Glomerular endothelial cell (primary cell): ENCODE measurements at regions not wholly inside any gene's neighbourhood (a gene's known extent, or its start where the extent isn't known, plus 50 kb on each side); places are given as distances from the start of the nearest gene placed in this dataset.

ENCODE experiments used
- DNase-seq: peaks from one replicate; pipeline ENCODE4 v3.0.0-alpha.2; 2011; ENCODE audit warnings: low read depth, low spot score; ENCODE audit errors: extremely low read depth

DNA sequence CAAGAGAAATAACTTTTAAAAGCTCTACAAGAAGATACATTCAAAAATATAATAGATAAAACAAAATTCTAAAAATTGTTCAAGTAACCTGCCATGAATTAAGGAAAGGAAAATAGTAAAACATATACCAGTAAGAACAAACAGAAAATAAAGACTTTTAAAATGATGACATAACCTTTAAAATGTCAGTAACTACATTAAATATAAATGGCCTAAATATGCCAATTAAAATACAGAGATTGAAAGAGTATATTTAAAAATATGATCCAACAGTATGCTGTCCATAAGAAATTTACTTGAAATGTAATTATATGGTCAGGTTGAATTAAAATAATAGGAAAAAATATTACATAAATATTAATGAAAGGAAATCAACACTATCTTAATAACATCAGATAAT lies 911.7 kb upstream of the POU3F3 start:
- DNase-seq, result no peak

DNA sequence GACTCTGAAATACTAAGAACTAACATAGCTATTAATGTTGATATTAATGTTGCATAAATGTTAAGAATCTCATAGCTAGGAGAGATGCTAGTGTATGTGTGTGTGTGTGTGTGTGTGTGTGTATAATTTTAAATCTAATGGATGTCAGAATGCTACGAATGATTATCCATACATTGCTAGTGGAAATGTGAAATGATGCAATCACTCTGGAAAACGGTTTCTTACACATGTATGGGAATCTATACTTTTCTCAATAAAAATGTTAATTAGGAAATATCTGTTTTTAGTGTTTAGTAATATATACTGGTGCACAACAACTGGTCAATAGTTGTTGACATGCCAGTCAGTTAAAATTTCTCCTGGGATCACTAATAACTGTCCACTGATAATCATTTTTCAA lies 908.8 kb upstream of the POU3F3 start:
- DNase-seq, result no peak

DNA sequence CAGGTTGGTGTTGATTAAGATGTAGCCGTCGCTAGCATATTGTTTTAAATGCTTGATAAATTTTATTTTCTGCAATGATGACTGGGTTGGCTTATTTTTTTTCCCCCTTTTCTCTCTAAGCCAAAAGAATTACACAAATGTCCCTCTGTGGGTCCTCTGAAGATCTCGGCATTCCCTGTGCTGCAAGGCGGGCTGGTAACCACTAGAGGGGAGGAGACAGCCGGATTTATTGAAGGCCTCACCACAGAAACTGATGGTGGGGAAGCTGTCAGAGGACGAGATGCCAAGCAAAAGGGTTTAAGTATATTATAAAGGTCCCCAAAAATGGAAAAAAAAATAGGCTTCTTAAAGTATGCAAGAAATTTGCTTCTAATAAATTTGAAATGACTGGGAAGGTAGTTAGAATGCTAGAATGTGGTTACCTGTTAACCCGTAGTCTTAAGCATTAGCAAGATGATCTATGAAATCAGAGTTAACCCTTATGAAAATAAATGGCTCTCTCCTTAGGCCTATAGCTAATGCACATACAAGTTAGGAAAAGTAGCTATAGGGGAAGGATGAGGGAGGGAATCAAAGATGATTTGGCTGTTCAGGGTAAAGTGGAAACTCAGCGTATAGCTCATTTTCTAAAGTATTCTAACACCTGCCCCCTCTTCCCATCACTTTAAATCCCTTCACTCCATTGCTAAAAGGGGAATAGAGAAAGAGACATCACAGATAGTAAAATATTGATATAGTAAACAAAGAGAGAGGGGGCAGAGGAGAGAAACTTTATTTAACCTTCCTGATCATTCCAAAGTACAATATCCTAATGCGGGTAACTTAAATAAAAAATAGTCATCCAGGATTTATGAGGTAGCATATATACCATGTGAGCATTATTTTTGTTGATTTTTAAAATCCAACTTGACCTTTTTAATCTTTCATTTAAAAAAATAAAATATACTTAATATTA lies 894.5 kb upstream of the POU3F3 start:
- DNase-seq, result no peak

DNA sequence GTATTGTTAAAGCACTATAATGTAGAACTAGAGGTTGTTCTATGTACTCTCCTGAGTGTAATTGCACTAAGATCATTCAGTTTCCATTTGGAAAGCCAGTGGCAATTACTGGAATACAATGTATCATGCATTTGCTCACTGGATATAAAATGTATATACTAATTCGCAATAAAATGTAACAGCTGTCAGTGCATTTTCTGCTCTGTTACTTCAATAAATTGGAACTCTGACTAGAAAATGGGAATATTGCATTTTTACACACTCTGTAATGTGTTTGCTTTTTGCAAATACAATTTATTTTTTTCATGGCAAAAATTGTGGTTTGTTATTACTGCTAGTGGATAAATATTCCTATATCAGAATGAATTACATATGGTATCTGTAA lies 893.8 kb upstream of the POU3F3 start:
- DNase-seq, result no peak

DNA sequence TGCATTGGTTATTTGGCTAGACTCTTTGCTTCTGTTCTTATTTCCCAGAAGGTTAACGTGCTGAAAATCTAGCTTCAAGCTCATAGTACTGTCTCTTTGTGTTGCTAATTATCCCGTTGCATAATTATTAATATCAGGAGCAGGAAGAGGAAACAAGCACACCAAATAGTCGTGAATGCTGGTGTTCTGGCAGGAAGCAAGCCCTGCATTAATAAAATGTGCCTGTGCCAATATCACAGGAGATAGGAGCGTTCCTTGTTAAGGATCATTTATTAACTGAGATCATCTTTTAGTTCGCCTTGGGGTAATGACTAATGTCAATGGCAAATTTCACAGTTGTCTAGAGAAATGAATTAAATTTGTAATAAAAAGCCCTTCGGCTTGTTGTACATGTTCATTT lies 893.0 kb upstream of the POU3F3 start:
- no peak for DNase-seq

DNA sequence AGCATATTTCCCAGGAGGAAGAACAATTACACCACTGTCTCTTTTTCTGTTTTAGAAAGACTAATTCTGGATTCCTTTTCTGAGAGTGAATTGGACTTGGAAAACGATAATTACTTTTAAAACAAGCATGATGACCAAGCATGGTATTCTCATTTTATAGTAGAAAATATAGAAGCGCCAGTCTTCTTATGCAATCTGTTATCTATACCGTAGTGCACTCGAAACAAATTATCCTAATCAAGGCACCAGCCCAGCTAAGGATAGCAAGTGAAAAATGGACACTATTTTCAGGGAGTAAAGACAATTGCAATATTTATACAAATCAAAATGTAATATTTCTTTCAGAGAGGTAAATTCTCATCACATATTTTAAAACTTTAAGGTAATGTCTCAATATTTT lies 892.1 kb upstream of the POU3F3 start:
- no peak for DNase-seq

DNA sequence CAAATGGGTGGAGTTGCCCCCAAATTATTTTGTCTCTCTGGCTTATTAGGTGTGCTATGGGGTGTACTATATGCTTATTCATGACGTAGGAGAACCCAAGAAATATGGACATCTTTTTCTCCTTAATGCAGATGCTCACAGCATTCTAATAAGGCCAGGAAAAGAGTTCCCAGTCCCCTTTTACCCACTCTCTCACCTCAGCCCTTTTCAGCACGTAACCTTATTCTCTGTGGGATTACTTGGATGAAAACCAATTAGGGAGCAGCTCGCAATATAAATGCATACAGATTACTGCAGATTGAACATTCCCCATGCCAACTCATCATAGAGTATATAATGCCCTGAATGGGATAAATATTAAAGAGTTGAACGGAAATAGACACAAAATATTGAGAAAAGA lies 891.2 kb upstream of the POU3F3 start:
- no peak for DNase-seq

DNA sequence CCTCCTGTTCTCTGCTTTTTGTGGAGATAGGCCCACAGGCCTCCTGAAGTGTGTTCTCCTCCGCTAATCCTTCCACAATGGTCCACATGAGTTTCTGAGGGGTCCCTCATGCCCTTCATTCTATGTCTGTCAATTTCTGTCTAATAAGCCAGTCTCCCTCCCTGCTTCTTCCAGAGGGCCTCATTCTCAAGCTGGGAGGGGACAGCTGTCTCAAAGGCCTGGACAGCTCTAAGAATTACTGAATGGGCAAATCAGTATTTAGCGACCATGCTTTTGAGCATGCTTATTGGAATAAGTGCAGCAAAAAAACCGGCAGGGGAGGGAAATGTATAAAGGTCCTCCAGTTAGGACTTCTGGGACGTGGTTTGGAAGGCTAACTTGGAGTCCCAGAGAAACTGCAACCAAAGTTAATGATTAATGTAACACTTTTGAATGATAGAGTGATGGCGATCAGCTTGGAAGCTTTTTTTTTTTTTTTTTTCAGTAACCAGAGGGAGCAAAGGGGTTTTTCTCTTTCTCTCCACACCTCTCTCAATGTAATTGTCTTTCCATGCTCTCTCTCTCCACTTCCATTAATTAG lies 890.7 kb upstream of the POU3F3 start:
- DNase-seq, result no peak

DNA sequence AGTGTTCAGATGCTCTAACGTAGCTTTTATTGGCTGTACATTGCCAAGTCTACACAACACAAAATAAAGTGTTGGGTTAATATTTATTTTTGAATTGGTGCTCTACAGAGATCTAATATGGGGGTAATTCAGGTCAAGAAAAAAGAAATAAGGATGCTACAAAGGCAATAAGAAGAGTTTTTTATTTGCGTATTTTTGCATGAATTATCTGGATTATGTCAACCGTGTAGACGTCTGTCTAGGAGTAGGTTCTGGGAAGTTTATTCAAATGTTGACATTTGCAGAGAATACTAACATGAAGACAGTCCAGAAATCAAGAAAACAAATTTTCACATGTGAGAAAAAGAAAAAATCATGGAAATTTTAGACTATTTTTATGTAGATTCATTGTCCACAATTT lies 876.7 kb upstream of the POU3F3 start:
- DNase-seq, result no peak

DNA sequence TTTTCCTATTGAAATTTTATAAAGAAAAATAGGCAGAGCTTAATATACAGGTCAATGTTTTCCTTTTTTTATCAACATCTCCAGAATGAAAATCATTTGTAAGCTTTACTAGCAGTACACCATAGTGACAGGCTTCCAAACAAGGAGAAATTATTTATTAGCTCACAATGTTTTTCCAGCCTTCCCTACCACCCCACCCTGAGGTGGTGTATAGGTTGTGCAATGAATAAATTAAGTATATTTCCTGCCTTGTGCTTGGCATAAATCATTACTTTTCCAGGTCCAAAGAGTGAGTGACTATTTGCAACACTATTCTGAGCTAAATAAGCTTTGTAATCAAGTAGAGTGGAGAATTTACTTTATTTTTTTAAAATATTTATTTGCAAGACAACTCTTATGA lies 876.2 kb upstream of the POU3F3 start:
- DNase-seq, result no peak

DNA sequence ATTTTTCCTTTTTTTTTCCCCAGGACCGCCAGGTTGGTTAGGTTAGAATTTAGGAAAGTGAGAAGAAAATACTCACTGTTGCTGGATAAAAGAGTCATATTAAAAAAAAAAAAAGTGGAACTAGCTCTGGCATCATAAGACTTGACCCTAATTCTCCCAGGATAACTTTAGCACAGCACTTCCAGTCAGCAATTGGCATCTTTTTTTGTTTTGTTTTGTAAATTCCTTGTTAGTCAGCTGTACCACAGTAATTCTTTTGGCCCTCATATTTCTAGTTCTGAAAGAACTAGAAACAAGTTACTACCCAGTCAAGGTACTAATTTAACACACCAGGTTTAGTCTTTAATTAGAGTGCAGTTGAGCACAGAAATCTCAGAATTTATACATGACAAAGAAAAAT lies 873.5 kb upstream of the POU3F3 start:
- DNase-seq, result no peak

DNA sequence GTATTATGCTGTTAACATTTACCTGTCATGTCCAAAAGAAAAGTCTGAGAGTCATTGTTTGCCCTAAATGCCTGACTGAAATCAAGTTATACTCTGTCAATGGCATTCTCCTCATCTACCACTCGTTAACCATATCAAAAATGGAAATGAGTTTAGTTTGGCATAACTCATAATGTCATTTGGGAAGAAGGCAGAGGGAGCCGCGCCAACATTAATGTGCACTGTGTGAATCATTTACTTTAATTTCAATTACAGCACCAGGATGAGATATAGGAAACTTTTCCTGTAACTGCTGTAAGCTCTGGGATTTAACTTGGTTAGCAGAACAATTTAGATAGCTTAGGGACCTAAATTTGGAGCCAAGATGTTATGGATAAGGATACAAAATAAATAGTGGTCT lies 871.2 kb upstream of the POU3F3 start:
- DNase-seq, result no peak

DNA sequence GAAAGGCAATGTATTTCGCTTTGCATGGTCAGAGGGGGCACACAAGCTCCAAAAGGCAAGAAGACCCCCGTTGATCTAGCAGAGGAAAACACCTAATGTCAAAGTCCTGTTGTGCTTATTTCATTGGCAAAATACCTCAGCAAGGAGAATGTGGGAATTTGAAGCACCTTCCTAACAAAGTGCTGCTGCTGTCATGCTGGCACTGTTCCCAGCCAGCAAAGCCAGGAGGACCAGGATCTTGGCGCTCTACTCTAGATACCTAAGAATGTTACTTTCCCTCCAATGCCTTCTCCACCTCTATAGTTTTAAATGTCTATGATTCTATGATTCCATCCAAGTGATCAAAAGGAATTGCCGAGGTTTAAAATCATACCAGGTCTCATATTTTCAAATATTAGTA lies 867.9 kb upstream of the POU3F3 start:
- DNase-seq, result no peak

DNA sequence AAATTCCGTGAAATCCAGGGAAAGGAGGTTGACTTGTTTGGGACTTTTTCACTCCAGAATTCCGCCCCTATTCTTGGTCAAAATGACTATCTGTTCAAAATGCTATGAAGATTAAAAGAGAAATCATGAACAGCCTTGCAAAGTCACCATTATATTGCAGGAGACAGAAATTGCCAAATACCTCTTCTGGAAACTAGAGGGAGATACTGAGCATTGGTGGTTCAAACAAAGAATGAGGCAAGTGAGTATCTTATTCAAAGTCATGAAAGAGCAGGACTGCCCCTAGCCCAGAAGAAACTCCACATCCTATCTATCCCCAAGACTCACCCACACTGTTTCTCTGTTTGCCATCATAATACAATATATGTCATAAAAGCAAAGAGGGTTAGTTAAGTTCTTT lies 862.3 kb upstream of the POU3F3 start:
- no peak for DNase-seq

DNA sequence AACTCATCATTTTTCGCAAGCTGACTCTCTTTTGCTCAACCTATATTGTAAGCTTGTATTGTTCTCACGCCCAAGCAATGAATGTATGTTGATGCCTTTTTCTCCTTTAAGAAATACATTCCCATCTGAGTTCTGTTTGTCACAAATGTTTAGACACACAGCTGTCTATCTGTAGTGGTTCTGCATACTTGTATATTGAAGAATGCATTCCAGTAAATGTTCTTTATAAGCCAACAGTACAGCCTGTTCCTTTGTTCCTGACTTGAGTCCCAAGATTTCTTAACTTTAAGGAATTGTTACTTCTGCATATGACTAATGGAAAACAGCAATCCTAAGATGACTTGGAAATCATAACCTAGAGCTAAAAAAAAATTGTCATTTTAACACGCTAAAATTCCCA lies 849.1 kb upstream of the POU3F3 start:
- DNase-seq, result no peak

DNA sequence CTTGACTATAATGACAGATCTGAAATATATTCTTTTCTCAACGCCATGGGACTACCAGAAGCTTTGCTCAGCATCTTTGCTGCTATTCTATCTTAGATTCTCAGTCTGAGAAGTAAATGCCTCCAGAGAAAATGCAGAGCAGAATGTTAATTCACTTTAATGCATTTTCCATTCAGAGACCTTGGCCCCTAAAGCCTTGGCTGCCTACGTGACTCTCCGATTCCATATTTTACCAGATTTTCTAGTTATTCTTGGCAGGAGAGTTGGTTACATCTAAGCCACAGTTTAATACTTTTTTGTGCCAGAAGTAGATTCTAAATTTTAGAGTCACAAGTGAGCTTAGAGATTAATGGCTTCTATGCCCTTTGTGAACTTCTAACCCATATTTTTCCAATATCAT lies 837.1 kb upstream of the POU3F3 start:
- DNase-seq, result no peak

DNA sequence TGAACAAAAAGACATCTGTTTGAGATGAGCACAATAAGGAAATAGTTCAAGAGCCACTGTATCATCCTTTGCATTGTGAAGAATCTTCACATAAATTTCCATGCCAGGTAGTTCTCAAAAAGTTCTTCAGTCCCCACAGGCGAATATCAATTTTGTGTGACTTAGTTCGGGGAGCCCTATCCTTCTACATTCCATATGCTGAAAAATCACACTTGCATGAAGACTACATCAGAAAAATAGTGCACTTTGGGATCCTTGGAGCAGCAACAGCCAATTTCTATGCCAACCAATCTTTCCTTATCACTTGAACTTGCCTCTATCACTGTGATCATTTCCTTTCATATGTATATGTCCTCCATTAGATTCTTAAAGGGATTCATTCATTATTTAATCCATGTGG lies 830.6 kb upstream of the POU3F3 start:
- no peak for DNase-seq

DNA sequence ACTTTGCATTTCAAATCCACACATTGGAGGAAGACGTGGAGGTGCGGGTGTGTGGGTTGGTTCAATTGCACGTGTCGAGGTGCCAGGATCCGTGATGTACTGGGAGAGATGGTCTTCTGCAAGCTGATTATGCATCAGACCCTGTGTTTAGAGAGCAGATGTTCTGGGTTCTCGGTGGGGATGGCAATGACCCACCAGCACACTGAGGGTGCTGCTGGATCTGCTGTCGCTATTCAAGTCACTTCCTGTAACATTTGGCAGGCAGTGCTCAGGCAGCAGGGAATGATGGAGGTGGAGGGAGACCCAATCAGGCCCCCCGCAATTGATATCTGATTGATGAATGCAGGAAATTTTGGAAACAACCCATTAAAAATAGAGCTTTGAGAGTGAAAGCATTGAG lies 830.1 kb upstream of the POU3F3 start:
- DNase-seq, result no peak

DNA sequence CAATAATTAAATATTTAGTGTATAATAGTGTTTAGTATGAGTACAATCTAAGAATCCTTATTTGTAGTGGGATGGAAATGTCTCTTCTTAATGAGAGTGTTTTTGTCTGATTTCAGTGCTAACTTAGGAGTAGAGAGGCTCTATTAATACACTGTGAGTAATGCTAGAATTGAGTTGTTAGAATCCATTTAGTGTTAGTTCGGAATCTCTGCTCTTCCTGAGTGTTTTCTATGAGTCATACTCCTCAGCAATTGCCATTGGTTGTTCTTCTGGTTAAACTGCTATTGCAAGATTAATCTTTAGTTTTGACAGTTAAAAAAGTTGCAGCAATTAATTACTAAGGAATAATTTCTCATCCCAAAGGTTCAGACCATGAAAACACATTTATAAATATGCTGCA lies 828.6 kb upstream of the POU3F3 start:
- DNase-seq, result no peak

DNA sequence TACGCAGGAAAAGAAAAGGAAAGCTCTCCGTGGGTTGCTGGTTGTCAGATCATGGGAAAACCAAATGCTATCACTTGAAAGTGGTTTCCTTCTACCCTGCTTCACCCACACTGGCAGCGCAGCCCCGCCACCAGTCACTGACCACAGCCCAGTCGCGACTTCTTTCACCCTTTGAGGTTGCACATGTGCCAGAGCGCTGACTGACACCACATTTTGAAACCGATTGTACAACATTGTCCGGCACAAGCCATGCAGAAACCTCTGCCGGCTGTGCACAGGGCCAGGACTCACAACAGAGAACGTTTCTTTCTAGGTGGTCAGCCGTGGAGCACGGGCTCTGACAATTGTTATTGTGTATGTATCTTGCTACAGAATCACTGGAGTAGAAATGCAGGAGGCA lies 827.2 kb upstream of the POU3F3 start:
- no peak for DNase-seq

DNA sequence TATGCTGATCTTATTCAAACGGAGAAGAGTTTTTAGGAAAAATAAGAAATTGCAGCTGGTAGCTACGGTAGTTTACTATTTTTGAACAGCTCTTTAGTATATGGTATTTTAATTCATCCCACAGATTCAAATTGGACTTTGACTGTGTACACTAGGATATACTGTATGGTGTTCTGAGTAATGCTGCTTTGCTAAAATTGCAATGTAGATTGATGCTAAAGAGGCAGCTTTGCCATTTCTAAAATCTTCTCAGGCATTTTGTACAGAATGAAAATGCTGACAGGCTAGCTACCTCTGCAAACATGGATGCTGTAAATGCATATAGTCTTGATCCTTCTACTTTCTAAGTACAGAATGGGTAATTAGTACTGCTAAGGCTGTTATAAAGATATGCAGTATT lies 826.6 kb upstream of the POU3F3 start:
- no peak for DNase-seq

DNA sequence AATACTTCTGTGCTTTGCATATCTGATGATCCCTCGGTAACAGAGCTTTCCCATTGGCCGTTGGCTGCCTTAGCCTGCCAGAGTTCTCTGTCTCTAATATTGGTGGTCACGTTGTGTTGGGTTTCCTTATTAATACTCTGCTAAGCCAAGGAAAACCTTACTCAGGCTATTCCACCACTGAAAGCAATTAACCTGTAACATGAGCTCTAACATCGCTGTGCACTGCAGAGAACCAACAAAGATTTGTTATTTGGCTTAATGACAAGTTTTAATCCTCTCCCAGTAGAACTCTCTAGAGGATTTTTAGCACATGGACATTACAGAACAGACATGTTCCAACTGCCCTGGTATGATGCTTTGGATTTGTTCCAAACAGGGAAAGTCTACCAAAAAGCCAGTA lies 825.9 kb upstream of the POU3F3 start:
- DNase-seq, result no peak

DNA sequence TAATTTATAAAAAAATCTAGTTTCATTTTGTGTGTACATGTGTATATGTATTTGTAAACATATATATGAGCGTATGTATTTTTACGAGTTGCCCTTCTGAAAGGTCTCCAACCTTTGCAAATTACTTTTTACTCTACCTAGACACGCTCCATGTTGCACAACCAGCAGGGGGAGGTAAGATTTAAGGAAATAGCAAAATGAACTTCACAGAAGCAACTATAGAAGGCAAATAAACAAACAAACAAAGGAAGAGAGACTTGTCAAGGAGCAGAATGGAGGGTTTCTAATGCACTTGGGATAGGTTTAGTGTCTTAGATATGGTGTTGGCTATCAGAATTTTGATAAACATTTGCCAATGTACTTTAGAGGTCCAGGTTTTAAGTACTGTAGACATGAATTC lies 820.5 kb upstream of the POU3F3 start:
- DNase-seq, result no peak
